ENCODE measurements at regions not wholly inside any gene's neighbourhood (a gene's known extent, or its start where the extent isn't known, plus 50 kb on each side); places are given as distances from the start of the nearest gene placed in this dataset.

DNA sequence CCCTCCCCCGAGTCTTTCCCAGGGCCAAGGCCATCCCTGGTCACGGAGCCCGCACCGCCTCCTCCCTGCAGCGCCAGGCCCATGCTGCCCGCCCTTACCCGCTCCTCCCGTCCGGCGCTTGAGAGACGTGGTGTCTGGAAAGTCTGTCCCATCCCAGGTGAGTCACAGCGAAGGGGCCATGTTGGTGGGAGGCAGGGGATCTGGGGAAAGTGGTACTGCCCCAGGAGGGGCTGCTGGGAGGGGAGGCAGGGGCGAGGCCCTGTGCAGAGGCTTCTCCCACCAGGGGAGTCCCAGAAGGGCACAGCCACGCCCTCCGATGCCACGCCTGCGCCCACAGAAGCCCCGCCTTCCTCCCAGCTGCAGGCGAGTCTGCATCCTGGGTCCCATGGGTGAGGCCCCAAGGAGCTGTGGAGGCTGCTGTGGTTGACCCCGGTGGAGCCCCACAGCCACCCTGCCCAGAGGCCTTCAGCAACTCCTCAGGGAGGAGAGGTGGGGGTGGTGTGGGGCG lies 107.0 kb upstream of the PPP1R26 start:
- TF ChIP-seq GATA3 (IDR thresholded peaks at IDR 0.05; ENCODE audit: low read depth, low read length) = no peak

DNA sequence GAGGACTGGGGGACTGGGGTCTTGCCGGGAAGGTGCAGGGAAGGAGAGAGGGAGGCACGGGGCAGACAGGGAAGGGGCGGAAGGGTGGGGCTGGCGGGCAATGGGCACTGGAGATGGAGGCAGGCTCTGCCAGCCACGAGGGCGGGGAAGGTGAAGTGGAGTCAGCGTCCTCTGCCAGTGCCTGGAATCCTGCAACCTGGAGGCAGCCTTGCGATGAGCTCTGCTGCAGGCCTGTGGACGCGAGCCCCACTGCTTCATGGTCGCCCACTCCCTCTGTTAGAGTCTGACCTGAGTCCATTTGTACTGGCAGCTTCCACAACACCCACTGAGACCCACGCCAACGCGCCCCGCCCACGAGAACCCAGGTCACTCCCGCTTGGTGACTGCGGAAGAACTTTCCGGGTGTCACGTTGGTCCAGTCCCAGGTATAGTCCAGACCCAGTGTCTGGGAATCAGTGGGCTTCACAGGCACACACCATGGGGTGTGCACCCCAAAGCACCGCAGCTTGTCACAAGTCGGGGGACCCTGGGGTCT lies 106.4 kb upstream of the PPP1R26 start:
- no peak for TF ChIP-seq GATA3 (IDR thresholded peaks at IDR 0.05; ENCODE audit: low read depth, low read length)
- no peak for TF ChIP-seq GATA2 (IDR thresholded peaks at IDR 0.05; ENCODE audit: low read depth, low read length)

DNA sequence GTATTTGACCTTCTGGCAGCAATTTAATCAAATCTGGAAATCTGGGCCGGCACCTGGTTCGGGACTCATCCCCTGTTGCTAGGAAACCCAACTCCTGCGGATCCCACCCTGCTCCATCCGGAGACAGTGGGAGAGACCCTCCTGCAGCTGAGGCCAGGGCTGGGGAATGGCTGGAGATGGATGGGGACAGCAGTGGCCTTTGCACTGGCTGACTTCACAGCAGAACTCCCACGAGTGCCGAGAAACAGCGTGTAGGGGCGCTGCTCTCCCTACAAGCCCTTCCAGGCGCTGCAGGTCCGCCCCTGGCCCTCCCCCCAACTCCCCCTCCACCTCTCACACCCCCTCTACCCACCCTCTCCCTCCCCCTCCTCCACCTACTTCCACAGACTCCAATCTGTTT lies 105.8 kb upstream of the PPP1R26 start:
- TF ChIP-seq GATA2 (IDR thresholded peaks at IDR 0.05; ENCODE audit: low read depth, low read length) (no peak), GATA3 (IDR thresholded peaks at IDR 0.05; ENCODE audit: low read depth, low read length) (no peak)

DNA sequence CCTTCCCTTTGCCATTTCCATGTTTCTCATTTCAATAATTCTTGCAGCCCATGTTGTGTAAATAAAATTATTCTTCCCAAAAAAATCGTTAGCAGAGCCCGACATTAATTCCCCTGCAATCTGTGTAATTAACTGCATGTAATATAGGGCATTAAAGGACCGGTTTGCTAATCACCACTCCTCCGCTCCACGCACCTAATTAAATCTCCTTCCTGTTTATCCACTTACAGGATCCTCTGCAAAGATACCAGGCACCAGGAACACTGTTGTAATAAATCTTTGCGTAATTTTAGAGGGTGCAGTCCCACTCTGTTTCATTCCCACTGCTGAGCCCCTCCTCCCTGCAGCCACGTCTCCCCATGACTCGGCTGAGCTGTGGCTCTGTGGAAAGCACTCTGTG lies 105.0 kb upstream of the PPP1R26 start:
- TF ChIP-seq GATA2 (IDR thresholded peaks at IDR 0.05; ENCODE audit: low read depth, low read length) (no peak; the same call in 1 of the 2 replicates), GATA3 (IDR thresholded peaks at IDR 0.05; ENCODE audit: low read depth, low read length) (no peak)

DNA sequence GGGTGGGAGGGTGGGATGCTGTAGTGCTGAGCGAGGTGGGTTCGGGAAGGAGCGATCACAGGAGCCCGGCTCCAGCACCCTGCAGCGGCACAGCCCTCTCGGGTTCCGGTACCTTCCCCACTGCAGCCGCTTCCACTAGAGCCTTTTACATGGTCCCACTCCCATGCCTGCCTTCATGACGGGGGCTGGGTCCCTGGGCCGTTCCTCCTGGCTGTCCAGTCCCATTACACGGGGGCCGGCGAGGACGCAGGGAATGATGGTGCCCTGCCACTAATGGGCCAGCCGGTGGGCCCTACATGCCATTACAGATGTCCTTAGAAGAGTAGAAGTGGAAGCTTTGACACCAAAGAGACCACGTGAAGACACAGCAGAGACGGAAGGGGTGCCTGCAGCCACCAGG lies 104.6 kb upstream of the PPP1R26 start:
- TF ChIP-seq GATA3 (IDR thresholded peaks at IDR 0.05; ENCODE audit: low read depth, low read length) = no peak
- TF ChIP-seq GATA2 (IDR thresholded peaks at IDR 0.05; ENCODE audit: low read depth, low read length) = no peak

DNA sequence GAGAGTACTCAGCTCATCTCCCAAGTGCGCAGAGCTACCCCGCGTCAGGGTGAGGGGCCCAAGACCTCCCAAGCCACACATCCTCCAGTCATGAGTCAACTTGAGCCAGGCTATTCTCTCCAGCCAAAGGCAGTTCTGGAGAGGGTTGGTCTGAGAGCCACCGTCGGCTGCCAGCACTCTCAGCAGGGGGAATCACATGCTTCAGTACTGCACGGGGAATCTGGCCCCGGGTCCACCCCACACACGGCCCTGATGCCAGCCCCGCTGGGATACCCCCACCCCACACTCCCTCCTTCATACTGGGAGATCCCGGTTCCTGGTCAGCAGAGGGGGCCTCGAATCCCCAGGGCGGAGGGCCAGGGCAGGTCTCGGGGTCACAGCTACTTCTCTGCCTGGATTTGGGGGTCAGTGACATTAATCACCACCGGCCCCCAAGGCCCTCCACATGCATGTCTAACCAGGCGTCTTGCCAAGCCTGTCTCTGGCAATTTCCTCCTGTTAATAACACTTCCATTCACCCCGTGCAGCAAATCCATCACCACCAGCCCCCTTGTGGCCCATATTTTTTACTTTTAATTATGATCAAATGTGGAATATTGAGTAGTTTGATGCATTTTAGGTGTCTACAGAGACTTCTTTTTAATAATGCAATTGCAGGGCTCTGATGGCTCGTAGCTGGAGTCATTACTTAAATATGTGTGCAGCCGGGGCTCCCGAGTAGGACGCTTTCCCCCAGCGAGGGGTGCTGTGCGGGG lies 102.9 kb upstream of the PPP1R26 start:
- TF ChIP-seq GATA3 (IDR thresholded peaks at IDR 0.05; ENCODE audit: low read depth, low read length) (no peak), GATA2 (IDR thresholded peaks at IDR 0.05; ENCODE audit: low read depth, low read length) (no peak)

DNA sequence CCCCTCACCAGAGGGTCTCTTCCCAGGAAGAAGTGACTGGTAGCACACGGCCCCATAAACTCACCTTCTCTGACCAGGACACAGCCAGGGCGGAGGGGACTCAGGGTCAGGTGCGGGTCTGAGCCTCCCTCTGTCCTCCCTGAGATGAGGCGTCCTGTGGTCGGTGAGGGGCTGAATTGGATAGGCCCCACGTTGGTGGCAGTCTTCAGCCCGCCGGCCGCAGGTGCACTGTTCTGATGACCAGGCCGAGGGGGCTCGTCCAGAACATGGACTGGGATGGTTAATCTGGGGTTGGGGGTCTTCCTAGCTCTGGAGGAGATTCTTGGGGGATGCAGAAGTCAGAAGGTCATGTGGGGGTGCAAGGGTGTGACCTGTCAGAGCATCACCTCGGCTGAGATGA lies 102.2 kb upstream of the PPP1R26 start:
- TF ChIP-seq GATA3 (IDR thresholded peaks at IDR 0.05; ENCODE audit: low read depth, low read length) (no peak), GATA2 (IDR thresholded peaks at IDR 0.05; ENCODE audit: low read depth, low read length) (no peak)

DNA sequence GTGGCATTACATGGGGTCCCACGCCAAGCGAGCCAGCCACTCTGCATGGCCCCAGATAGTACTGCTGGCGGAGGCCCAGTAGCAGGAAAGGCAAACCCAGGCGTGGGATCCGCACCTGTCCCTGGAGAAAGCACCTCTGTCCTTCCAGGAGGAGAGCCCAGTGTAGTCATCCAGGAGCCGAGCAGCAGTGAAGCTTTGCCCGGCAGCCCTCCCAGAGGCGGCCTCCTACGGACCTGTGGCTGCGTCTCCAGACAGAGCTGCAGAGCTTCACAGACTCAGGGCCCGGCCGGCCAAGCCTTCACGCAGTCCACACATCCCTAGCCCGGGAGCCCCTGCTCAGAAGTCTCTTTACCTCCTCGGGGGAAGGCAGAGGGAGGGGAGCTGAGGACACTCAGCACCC lies 100.8 kb upstream of the PPP1R26 start:
- TF ChIP-seq GATA2 (IDR thresholded peaks at IDR 0.05; ENCODE audit: low read depth, low read length) = no peak
- no peak for TF ChIP-seq GATA3 (IDR thresholded peaks at IDR 0.05; ENCODE audit: low read depth, low read length)

DNA sequence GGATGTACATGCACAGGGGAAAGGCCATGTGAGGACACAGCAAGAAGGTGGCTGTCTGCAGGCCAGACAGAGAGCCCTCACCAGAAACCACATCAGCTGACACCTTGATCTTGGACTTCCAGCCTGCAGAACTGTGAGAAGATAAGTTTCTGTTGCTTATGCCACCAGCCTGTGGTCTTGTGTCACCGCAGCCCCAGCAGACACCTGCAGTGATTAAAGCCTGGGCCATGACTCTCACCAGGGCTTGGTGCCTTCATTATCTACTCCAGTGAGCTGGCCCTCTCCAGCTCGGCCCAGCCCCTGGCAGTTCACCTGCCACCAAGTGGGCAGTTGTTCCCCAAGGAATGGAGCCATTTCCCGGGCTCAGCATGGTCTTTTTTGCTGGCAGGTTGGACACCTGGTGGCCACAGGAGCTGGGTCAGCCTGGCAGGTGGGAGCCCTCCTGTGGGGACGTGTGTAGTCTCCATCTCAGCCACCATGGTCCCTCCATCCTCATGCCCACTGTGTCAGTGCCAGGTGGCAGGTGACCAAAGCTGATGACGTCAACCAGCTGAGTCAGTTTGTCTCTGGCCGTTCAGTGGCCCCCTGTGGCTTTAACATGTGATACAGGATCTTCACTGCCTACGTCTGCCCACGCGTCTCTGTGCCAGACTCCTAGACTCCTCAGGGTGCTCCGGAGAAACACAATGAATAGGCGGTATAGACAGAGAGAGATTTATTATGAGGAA lies 99.9 kb upstream of the PPP1R26 start:
- TF ChIP-seq GATA2 (IDR thresholded peaks at IDR 0.05; ENCODE audit: low read depth, low read length) (no peak), GATA3 (IDR thresholded peaks at IDR 0.05; ENCODE audit: low read depth, low read length) (no peak)

DNA sequence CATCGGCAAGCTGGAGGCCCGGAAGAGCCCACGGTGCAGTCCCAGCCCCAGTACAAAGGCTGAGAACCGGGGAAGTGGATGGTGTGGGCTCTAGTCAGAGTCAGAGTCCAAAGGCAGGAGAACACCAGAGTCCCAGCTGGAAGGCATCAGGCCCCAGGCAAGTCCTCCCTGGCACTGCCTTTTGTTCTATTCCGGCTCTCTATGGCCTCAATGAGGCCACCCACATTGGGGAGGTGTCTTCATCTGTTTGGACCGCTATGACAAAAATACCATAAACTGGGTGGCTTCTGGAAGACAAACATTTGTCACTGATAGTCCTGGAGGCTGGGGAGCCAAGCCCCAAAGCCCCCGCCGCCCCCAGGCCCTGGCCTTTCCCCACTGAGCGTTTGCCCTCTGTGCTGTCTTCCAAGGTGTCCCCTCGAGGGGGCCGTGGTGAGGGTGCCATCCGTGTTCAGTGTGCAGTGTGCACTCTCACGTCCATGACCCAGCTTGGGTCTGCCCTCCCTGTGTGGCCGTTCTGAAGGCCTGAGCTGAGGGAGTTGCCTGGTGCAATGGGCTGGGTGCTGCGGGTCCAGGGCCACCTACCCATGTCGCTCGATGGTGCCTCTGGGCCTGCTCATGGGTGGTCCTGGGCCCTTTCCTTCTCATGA lies 99.1 kb upstream of the PPP1R26 start:
- no peak for TF ChIP-seq GATA2 (IDR thresholded peaks at IDR 0.05; ENCODE audit: low read depth, low read length)
- no peak for TF ChIP-seq GATA3 (IDR thresholded peaks at IDR 0.05; ENCODE audit: low read depth, low read length)

DNA sequence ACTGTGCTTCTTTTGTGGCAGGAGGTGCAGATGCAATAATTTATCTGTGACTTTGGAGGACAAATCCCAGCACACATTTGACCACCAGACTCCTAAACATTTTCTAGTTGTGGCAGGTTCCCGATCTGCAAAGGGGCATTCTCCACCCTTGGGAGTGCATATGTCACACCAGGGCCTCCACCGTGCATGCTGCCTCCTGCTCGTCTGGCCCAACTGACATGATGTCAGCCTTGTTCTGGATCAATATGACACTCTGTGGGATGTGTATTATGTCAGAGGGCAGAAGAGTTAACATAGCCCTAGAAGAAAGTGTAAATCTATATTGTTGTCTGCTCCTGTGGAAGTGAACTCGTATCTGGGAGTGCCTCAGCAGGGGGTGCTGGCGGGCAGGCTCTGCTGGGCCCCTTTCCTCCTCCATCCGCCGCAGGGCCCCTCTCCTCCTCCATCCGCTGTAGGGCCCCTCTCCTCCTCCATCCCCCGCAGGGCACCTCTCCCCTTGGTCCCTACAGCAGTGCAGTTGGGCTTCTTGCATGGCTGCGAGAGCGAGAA lies 97.7 kb upstream of the PPP1R26 start:
- TF ChIP-seq GATA3 (IDR thresholded peaks at IDR 0.05; ENCODE audit: low read depth, low read length) (no peak), GATA2 (IDR thresholded peaks at IDR 0.05; ENCODE audit: low read depth, low read length) (no peak)

DNA sequence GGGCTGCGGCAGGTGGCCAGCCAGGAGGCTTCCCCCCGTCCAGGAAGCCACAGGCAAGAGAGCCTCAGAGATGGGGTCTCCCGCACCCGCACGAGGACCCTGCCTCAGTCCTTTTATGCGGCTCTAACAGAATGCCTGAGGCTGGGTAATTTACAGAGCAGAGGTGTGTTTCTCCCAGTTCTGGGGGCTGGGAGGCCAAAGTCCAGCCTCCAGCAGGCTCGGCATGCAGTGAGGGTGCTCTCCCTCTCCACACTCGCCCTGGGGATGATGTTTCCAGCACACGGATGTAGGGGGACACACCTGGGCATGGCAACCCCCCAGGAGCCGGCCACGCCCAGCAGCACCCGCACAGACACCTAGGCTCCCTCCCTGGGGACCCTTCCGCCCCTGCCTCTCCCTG lies 95.4 kb upstream of the PPP1R26 start:
- TF ChIP-seq GATA2 (IDR thresholded peaks at IDR 0.05; ENCODE audit: low read depth, low read length) (no peak), GATA3 (IDR thresholded peaks at IDR 0.05; ENCODE audit: low read depth, low read length) (no peak)

DNA sequence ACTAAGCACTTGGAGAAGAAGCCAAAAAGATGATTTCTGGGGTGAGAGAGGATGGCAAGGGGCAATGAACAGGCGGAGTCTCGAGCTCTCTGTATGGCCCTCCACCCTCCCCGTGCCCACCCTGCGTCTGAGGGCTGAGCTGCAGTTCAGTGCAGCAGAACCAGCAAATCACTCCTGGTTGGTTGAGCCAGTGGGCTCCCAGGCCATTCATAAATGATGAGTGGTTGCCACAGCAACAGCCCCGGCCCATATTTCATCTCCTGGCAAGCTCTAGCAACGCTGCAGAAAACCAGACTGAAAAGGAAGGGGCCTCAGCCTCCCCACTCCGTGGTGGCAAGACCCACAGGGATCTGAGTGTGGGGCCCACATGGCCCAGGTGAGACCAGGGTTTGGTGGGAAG lies 93.8 kb upstream of the PPP1R26 start:
- TF ChIP-seq GATA3 (IDR thresholded peaks at IDR 0.05; ENCODE audit: low read depth, low read length) (no peak), GATA2 (IDR thresholded peaks at IDR 0.05; ENCODE audit: low read depth, low read length) (no peak)

DNA sequence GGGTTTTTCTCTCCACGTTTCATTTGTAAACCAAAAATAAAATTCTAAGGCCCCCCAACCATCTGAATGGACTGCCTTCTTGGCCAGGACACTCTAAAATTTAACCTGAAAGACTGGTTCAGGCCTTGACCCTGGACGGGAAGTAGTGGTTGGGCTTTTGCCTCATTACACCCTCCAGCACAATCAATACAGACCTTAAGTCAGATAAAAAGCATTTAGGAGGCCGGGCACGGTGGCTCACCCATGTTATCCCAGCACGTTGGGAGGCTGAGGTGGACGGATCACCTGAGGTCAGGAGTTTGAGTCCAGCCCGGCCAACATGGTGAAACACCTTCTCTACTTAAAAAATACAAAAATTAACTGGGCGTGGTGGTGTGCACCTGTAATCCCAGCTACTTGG lies 91.6 kb upstream of the PPP1R26 start:
- no peak for TF ChIP-seq GATA2 (IDR thresholded peaks at IDR 0.05; ENCODE audit: low read depth, low read length)
